ENCODE measurements at regions not wholly inside any gene's neighbourhood (a gene's known extent, or its start where the extent isn't known, plus 50 kb on each side); places are given as distances from the start of the nearest gene placed in this dataset.

DNA sequence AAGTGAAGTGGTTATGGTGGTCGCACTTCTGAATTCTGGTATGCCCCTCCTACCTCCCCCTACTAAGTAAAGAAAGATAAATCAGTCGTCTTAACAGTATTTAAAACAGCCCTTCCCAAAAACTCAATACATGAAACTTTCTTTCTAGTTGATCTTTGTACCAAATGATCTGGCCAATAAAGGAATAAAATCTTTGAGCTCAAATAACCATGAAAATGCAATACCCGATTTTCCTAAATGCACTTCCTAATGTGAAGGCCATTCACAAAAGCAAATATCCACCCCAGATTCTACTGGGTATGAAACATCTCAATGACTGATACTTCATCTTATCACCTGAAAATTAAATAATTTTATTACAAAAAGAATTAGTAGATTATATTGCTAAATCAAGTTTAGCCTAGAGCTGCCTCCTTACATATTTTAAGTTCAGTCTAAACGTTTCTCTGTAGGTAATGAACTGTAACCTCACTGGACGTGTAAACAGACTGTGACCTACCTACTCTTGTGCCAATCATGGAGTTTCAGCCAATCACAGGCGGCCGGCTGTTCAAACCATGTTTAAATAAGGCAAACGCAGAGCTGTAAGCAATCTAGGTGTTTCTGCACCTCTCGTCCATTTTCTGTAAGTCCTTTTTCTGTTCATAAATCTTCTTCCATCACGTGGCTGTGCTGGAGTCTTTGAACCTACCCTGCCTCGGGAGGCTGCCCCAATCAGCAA, 146.9 kb upstream of the AKR1E2 start:
- DNase-seq (ENCODE audit: low read depth, low spot score) = no peak
- WGBS (ENCODE audit: insufficient coverage, insufficient read length) = no CpG with 5 or more reads among the region's 11 CpGs
- Histone ChIP-seq H3K4me3 (ENCODE audit: low read length) (no peak overlapping the region), H3K9me3 (ENCODE audit: control insufficient read depth, insufficient read depth, low read length) (no peaks in the 10 kb centered on the region), H3K4me1 (ENCODE audit: control insufficient read depth, insufficient read depth, low read length) (no peaks in the 10 kb centered on the region), H3K36me3 (ENCODE audit: control insufficient read depth, insufficient read depth, low read length) (no peaks in the 10 kb centered on the region), H3K27ac (ENCODE audit: low read length) (no peak overlapping the region), H3K27me3 (ENCODE audit: control insufficient read depth, insufficient read depth, low read length) (no peaks in the 10 kb centered on the region)

DNA sequence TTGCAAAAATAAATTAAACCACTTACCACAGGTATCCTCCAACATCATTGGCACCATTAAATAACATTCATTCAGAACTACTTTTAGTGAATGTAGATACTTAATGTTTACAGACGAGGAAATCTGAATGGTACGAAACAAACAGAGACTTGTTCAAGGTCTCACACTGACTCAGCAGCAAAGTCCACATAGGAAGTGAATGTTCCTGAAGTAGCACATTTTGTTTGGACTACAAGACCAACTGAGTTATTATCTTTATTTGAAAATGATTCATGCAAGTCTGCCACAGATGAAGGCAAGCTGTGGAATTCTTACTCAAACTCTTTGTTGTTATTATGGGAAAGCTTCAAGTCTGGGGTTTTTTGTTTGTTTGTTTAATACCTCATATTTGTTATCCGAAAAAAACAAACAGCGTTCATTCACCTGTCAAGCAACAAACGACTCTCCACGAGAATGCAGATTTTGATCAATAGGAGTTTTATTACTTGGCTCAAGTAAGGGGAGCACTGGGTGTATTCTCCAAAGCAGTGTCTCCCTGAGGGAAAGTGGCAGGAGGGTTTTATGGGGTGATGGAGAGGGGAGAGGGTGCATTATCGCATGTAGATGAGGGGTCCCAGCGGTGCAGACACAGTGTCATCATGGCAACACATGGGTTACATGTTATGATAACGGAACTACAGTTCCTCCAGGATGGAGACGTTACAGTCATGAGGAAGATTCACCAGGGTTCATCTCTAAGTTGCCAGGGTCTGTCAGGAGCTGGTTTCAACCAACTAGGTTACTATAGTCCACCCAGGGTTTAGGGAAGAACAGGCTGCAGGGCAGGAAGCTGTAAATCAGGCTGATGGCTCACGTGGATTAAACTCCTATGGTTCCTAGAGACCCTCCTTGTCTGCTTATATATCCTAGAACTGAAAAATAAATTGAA, 147.7 kb upstream of the AKR1E2 start:
- no CpG with 5 or more reads among the region's 11 CpGs for WGBS (ENCODE audit: insufficient coverage, insufficient read length)
- H3K36me3 ChIP-seq (ENCODE audit: control insufficient read depth, insufficient read depth, low read length) = no peaks in the 10 kb centered on the region
- no peaks in the 10 kb centered on the region for H3K4me1 ChIP-seq (ENCODE audit: control insufficient read depth, insufficient read depth, low read length)
- H3K9me3 ChIP-seq (ENCODE audit: control insufficient read depth, insufficient read depth, low read length) = no peaks in the 10 kb centered on the region
- DNase-seq (ENCODE audit: low read depth, low spot score) = no peak
- H3K27ac ChIP-seq (ENCODE audit: low read length) = no peak overlapping the region
- no peak overlapping the region for H3K4me3 ChIP-seq (ENCODE audit: low read length)
- H3K27me3 ChIP-seq (ENCODE audit: control insufficient read depth, insufficient read depth, low read length) = no peaks in the 10 kb centered on the region

DNA sequence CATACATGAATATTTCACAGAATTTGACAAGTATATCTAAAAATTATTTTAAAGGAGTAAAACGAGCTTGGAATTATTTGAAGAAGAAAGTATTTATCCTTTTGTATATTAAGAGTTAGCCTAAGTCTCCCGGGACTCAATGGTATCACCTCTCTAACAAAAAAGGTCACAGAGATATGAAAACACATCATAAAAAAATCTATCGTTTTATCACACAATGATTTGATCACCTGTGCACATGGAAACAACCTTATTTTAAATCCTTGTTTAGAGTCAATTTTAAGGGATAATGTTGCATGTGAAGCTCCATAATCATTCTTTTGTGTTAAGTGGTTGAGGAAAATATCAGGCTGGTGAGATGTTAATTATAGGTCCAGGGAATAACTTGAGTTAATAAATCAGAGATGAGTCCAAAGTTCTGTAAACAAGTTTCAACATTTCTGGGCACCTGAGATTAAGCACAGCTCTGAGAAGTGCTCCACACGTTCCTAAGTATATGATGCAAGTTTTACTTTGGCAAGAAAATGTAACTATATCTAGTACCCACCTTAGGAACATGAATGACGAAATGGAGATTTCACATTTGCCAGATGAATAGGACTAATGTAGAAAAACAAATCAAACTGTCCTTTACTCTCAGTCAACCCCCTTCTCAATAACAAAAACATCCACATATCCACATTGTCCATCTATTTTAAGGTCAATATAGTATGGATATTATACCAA, 148.5 kb upstream of the AKR1E2 start:
- Histone ChIP-seq H3K4me3 (ENCODE audit: low read length) (no peak overlapping the region), H3K36me3 (ENCODE audit: control insufficient read depth, insufficient read depth, low read length) (no peaks in the 10 kb centered on the region), H3K27ac (ENCODE audit: low read length) (no peak overlapping the region), H3K9me3 (ENCODE audit: control insufficient read depth, insufficient read depth, low read length) (no peaks in the 10 kb centered on the region), H3K4me1 (ENCODE audit: control insufficient read depth, insufficient read depth, low read length) (no peaks in the 10 kb centered on the region), H3K27me3 (ENCODE audit: control insufficient read depth, insufficient read depth, low read length) (no peaks in the 10 kb centered on the region)
- no CpG with 5 or more reads among the region's 5 CpGs for WGBS (ENCODE audit: insufficient coverage, insufficient read length)
- DNase-seq (ENCODE audit: low read depth, low spot score) = no peak

DNA sequence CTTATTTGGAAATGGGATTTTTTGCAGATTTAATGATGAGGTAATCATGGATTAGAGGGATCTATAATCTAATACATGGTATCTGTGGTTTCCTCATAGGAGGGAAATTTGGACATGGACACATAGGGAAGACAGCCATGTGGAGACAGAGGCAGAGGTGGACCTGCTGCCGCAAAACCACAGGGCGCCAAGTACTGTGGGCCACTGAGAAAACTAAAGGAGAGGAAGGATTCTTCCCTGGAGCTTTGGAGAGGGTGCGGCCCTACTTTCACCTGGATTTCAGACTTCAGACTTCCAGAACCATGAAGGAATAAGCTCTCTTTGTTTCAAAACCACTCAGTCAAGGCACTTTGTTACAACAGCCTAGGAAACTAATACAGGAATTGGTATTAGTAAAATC, 149.4 kb upstream of the AKR1E2 start:
- WGBS (ENCODE audit: insufficient coverage, insufficient read length) = no CpG with 5 or more reads among the region's 3 CpGs
- Histone ChIP-seq H3K4me1 (ENCODE audit: control insufficient read depth, insufficient read depth, low read length) (no peaks in the 10 kb centered on the region), H3K4me3 (ENCODE audit: low read length) (no peak overlapping the region), H3K9me3 (ENCODE audit: control insufficient read depth, insufficient read depth, low read length) (no peaks in the 10 kb centered on the region), H3K27me3 (ENCODE audit: control insufficient read depth, insufficient read depth, low read length) (no peaks in the 10 kb centered on the region), H3K27ac (ENCODE audit: low read length) (no peak overlapping the region), H3K36me3 (ENCODE audit: control insufficient read depth, insufficient read depth, low read length) (no peaks in the 10 kb centered on the region)
- DNase-seq (ENCODE audit: low read depth, low spot score) = no peak

DNA sequence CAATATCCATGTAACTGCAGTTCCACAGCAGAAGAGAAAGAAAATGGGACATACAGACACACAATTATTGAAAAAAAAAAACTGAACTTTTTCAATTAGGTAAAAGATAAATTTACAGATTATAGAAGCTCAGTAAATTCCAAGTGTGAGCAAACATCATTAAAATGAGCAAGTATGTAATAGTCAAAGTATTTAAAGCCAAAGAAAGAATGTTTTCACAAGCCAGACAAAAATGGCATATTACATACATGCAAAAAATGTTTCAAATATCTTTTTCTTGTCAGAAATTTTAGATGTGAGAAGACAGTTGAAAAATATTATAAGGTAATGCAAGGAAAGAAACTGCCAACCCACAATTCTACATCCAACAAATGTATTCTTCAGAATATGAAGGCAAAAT, 150.2 kb upstream of the AKR1E2 start:
- Histone ChIP-seq H3K27me3 (ENCODE audit: control insufficient read depth, insufficient read depth, low read length) (no peaks in the 10 kb centered on the region), H3K4me3 (ENCODE audit: low read length) (no peak overlapping the region), H3K9me3 (ENCODE audit: control insufficient read depth, insufficient read depth, low read length) (no peaks in the 10 kb centered on the region), H3K36me3 (ENCODE audit: control insufficient read depth, insufficient read depth, low read length) (no peaks in the 10 kb centered on the region), H3K4me1 (ENCODE audit: control insufficient read depth, insufficient read depth, low read length) (no peaks in the 10 kb centered on the region), H3K27ac (ENCODE audit: low read length) (no peak overlapping the region)
- no peak for DNase-seq (ENCODE audit: low read depth, low spot score)

DNA sequence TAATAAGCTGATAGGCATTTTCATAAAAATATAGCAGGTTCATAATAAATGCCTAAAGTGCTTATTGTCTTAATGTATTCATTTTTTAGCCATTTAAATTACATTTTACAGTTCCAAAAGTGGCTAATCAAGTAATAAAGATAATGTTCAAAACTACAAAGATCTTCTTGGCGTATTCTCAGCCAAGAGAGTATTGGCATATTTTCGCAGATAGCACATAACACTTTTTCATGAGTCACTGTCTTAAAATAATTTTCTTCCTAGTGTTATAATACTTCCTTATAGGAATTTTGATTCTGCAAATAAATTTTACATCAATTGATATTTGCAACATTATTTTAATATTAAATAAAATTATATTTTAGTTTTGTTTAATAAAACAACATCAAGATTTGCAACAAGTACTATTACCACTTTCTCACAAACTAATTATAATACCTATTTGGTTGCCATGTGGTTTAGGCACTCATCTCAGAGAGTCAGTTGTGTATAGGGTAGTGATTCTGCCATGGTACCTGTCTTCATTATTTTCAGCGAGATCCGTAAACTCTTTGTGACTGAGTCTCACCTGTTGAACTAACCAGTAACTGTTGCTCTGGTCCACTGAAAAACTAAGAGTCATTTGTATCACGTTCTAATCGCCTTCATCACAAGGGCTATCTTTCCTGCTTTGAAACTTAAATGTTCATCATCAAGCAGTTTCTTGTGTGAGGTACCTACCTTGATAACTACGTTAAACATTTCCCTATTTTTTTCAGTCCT, 152.5 kb upstream of the AKR1E2 start:
- Histone ChIP-seq H3K9me3 (ENCODE audit: control insufficient read depth, insufficient read depth, low read length) (no peaks in the 10 kb centered on the region), H3K4me3 (ENCODE audit: low read length) (no peak overlapping the region), H3K27ac (ENCODE audit: low read length) (no peak overlapping the region), H3K36me3 (ENCODE audit: control insufficient read depth, insufficient read depth, low read length) (no peaks in the 10 kb centered on the region), H3K4me1 (ENCODE audit: control insufficient read depth, insufficient read depth, low read length) (no peaks in the 10 kb centered on the region), H3K27me3 (ENCODE audit: control insufficient read depth, insufficient read depth, low read length) (no peaks in the 10 kb centered on the region)
- WGBS (ENCODE audit: insufficient coverage, insufficient read length) = no CpG with 5 or more reads among the region's 7 CpGs
- DNase-seq (ENCODE audit: low read depth, low spot score) = no peak

DNA sequence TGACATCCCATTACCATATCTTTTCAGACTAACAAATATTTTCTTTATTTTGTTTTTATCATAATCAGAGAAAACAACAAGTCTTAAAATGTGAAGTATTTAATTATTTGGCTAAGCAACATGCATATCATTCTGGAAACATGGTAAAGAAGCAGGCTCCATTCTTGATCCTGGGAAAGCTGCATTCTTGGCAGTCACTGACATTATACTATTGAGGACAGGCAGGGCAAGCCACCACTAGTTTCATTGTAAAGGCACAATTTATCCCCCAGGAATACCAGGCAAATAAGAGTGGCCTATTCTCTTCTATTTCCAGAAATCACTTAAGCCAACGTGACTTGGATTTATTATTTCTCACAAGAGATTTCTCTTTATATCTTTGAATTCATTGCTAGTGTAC, 153.8 kb upstream of the AKR1E2 start:
- Histone ChIP-seq H3K36me3 (ENCODE audit: control insufficient read depth, insufficient read depth, low read length) (no peaks in the 10 kb centered on the region), H3K27ac (ENCODE audit: low read length) (no peak overlapping the region), H3K9me3 (ENCODE audit: control insufficient read depth, insufficient read depth, low read length) (no peaks in the 10 kb centered on the region), H3K4me3 (ENCODE audit: low read length) (no peak overlapping the region), H3K27me3 (ENCODE audit: control insufficient read depth, insufficient read depth, low read length) (no peaks in the 10 kb centered on the region), H3K4me1 (ENCODE audit: control insufficient read depth, insufficient read depth, low read length) (no peaks in the 10 kb centered on the region)
- DNase-seq (ENCODE audit: low read depth, low spot score) = no peak
- no CpG with 5 or more reads among the region's 1 CpG for WGBS (ENCODE audit: insufficient coverage, insufficient read length)

DNA sequence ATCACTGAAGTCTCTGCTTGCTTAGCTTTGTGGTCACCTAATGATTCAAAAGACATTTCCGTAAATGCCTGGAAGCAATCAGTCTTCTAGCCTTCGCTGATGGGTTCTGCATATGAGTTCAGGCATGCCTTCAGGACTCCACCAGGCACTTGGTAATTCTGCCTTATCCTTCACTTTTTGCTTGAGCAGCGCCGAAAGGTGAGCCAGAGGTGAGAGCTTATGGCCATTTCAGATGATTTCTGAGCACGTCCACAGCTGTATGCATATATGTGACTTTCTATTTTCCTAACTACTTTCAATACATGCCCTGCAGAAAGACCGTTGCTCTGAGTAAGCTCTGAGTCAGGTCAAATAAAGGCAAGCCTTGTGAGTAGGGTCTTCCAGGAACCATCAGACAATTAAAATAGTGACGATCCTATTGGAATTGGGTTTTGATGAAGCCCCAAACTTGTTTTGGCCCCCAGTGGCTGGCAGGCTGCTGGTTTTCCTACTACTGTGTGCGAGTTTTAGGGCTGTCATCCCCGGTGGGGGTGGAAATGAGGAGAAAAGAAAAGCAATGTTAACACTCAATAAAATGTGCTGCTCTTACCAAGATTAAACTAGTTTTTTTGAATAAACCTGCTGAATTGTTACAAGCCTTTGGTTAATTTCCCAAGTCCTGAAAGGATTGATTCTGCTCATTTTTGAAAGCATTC, 154.4 kb upstream of the AKR1E2 start:
- no peaks in the 10 kb centered on the region for H3K27me3 ChIP-seq (ENCODE audit: control insufficient read depth, insufficient read depth, low read length)
- no peaks in the 10 kb centered on the region for H3K9me3 ChIP-seq (ENCODE audit: control insufficient read depth, insufficient read depth, low read length)
- H3K36me3 ChIP-seq (ENCODE audit: control insufficient read depth, insufficient read depth, low read length) = no peaks in the 10 kb centered on the region
- no peak overlapping the region for H3K27ac ChIP-seq (ENCODE audit: low read length)
- no CpG with 5 or more reads among the region's 9 CpGs for WGBS (ENCODE audit: insufficient coverage, insufficient read length)
- H3K4me1 ChIP-seq (ENCODE audit: control insufficient read depth, insufficient read depth, low read length) = no peaks in the 10 kb centered on the region
- H3K4me3 ChIP-seq (ENCODE audit: low read length) = no peak overlapping the region
- DNase-seq (ENCODE audit: low read depth, low spot score) = no peak

DNA sequence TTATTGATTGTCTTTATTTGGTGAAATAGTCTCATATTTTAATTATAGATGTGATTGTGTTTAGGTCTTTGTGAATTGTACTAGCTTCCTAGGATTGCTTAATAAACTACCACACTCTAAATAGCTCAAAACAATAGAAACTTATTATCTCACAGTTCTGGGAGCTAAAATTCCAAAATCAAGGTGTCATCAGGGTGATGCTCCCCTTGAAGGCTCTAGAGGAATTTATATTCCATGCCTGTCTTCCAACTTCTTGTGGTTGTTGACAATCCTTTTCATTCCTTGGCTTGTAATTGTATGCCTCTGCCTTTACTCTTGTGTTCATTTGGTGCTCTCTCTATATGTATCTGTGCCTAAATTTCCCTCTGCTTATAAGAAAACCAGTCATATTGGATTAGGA, 155.3 kb upstream of the AKR1E2 start:
- no peak overlapping the region for H3K4me3 ChIP-seq (ENCODE audit: low read length)
- no peaks in the 10 kb centered on the region for H3K36me3 ChIP-seq (ENCODE audit: control insufficient read depth, insufficient read depth, low read length)
- H3K9me3 ChIP-seq (ENCODE audit: control insufficient read depth, insufficient read depth, low read length) = no peaks in the 10 kb centered on the region
- H3K27ac ChIP-seq (ENCODE audit: low read length) = no peak overlapping the region
- H3K27me3 ChIP-seq (ENCODE audit: control insufficient read depth, insufficient read depth, low read length) = no peaks in the 10 kb centered on the region
- DNase-seq (ENCODE audit: low read depth, low spot score) = no peak
- H3K4me1 ChIP-seq (ENCODE audit: control insufficient read depth, insufficient read depth, low read length) = no peaks in the 10 kb centered on the region

DNA sequence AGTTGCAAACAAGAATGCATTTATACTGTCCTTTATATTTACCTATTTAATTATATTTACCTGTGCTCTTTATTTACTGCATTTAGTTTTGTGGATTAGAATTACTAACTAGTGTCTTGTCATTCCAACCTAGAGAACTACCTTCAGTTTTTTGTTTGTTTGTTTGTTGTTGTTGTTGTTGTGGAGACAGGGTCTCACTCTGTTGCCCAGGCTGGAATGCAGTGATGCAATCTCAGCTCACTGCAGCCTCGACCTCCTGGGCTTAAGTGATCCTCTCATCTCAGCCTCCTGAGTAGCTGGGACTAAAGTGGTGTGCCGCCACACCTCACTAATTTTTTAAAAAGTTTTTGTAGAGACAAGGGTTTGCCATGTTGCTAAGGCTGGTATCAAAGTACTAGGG, 156.4 kb upstream of the AKR1E2 start:
- no CpG with 5 or more reads among the region's 2 CpGs for WGBS (ENCODE audit: insufficient coverage, insufficient read length)
- no peak for DNase-seq (ENCODE audit: low read depth, low spot score)

More for the DNA sequence above, 156.4 kb upstream of the AKR1E2 start:
- H3K27me3 ChIP-seq (ENCODE audit: control insufficient read depth, insufficient read depth, low read length) = no peaks in the 10 kb centered on the region
- H3K36me3 ChIP-seq (ENCODE audit: control insufficient read depth, insufficient read depth, low read length) = no peaks in the 10 kb centered on the region
- H3K4me1 ChIP-seq (ENCODE audit: control insufficient read depth, insufficient read depth, low read length) = no peaks in the 10 kb centered on the region
- no peak overlapping the region for H3K27ac ChIP-seq (ENCODE audit: low read length)
- H3K9me3 ChIP-seq (ENCODE audit: control insufficient read depth, insufficient read depth, low read length) = no peaks in the 10 kb centered on the region
- no peak overlapping the region for H3K4me3 ChIP-seq (ENCODE audit: low read length)
